OCI-LY7 (cell line): ENCODE measurements at regions not wholly inside any gene's neighbourhood (a gene's known extent, or its start where the extent isn't known, plus 50 kb on each side); places are given as distances from the start of the nearest gene placed in this dataset.

Experiments
- BruUV-seq: library from RNA; stranded (reverse); fragments of 400-500 nt; replicated peaks from 2 replicates; lab custom pipeline; 2021; lab: Mats Ljungman, UMichigan
- CTCF ChIA-PET: fragments of 300-600 bp; sonication (Branson Sonifier 250); formaldehyde crosslinking; loops from one replicate; lab custom pipeline; 2022; ENCODE audit warnings: antibody characterized with exemption; ENCODE audit not compliant: unreplicated experiment; lab: Charles Lee
- POLR2A ChIA-PET: fragments of 300-600 bp; sonication (Branson Sonifier 250); formaldehyde crosslinking; loops from one replicate; lab custom pipeline; 2022; ENCODE audit warnings: antibody characterized with exemption; lab: Charles Lee
- DNase-seq: peaks from one replicate; pipeline ENCODE4 v3.0.0-alpha.2; 2015; ENCODE audit warnings: low spot score
- H2AFZ ChIP-seq: fragments of 200-600 bp; sonication (generic), shearing (Covaris generic); 2 replicates; pipeline ENCODE4 v1.6.1; 2014; ENCODE audit warnings: mild to moderate bottlenecking, antibody characterized with exemption, low read length, moderate library complexity
- H3K27ac ChIP-seq: fragments of 200-600 bp; sonication (generic); 2 replicates; pipeline ENCODE4 v1.5.1; 2014; ENCODE audit warnings: mixed run types, low read depth, mild to moderate bottlenecking, moderate library complexity, low read length, inconsistent platforms; ENCODE audit not compliant: poor library complexity, severe bottlenecking
- H3K36me3 ChIP-seq: fragments of 200-600 bp; sonication (generic); 2 replicates; pipeline ENCODE4 v1.6.1; 2014; ENCODE audit warnings: mild to moderate bottlenecking, antibody characterized with exemption, low read length, moderate library complexity, mixed read lengths; ENCODE audit not compliant: insufficient read depth
- H3K4me1 ChIP-seq: fragments of 200-600 bp; sonication (generic); 2 replicates; pipeline ENCODE4 v1.5.1; 2014; ENCODE audit warnings: mild to moderate bottlenecking, low read length; ENCODE audit not compliant: insufficient read depth, poor library complexity, severe bottlenecking
- H3K4me2 ChIP-seq: fragments of 200-600 bp; sonication (generic); 2 replicates; pipeline ENCODE4 v1.6.1; 2014; ENCODE audit warnings: mild to moderate bottlenecking, low read length
- H3K4me3 ChIP-seq: fragments of 200-600 bp; sonication (generic); 2 replicates; pipeline ENCODE4 v1.5.1; 2014; ENCODE audit warnings: mild to moderate bottlenecking, low read depth, low read length; ENCODE audit not compliant: poor library complexity, severe bottlenecking
- H3K79me2 ChIP-seq: fragments of 200-600 bp; sonication (generic); 2 replicates; pipeline ENCODE4 v1.6.1; 2016; ENCODE audit warnings: low read depth, mild to moderate bottlenecking, low read length, moderate library complexity, mixed read lengths; ENCODE audit not compliant: insufficient read depth
- H3K9me2 ChIP-seq: fragments of 200-600 bp; sonication (generic); 2 replicates; pipeline ENCODE4 v1.6.1; 2016; ENCODE audit warnings: mild to moderate bottlenecking, low read length, mixed read lengths; ENCODE audit not compliant: insufficient read depth
- H3K9me3 ChIP-seq: fragments of 200-600 bp; sonication (generic); 2 replicates; pipeline ENCODE4 v1.6.1; 2014; ENCODE audit warnings: mild to moderate bottlenecking, mixed run types, low read length, mixed read lengths
- H4K20me1 ChIP-seq: fragments of 200-600 bp; sonication (generic); 2 replicates; pipeline ENCODE4 v1.6.1; 2014; ENCODE audit warnings: mild to moderate bottlenecking, antibody characterized with exemption, low read length, moderate library complexity, mixed read lengths; ENCODE audit not compliant: insufficient read depth
- EZH2phosphoT487 ChIP-seq: fragments of 200-600 bp; sonication (generic); IDR thresholded peaks from 2 replicates; pipeline ENCODE4 v1.6.1; 2018; ENCODE audit warnings: low read depth, borderline replicate concordance, mild to moderate bottlenecking, mixed run types, antibody characterized with exemption, low read length, moderate library complexity, mixed read lengths
- intact Hi-C: fragments of 100-400 bp; cut with micrococcal nuclease; formaldehyde crosslinking; loops from one replicate; pipeline ENCODE4 v1.10.0; 2022; ENCODE audit not compliant: unreplicated experiment
- TF ChIP-seq, protein P1 (sequence below): fragments of 200-600 bp; sonication (generic); conservative IDR thresholded peaks from 2 replicates; pipeline ENCODE4 v1.5.1; 2014; ENCODE audit warnings: mild to moderate bottlenecking, antibody characterized with exemption, low read length, moderate library complexity, mixed read lengths

- Histone ChIP-seq H3K4me3 (no peak overlapping the region), H3K4me1 (no peaks in the 10 kb centered on the region), H3K9me3 (no peaks in the 10 kb centered on the region), H3K9me2 (no peaks in the 10 kb centered on the region), H2AFZ (no peak overlapping the region), H3K4me2 (no peak overlapping the region), H4K20me1 (no peaks in the 10 kb centered on the region), H3K27ac (no peak overlapping the region), H3K36me3 (no peaks in the 10 kb centered on the region), H3K79me2 (no peaks in the 10 kb centered on the region)
- no peak for DNase-seq
- intact Hi-C loops: no loop called here
- BruUV-seq: no TSS peak
- ChIA-PET CTCF (no interaction called here), POLR2A (no interaction called here)
- TF ChIP-seq EZH2phosphoT487: no peak
Observed at GRCh38 chr5:152255411-152255810, 149.7 kb downstream of the NMUR2 start.

GRCh38 chr5:152247850-152248385, 157.2 kb downstream of the NMUR2 start:
- Histone ChIP-seq H3K4me2 (no peak overlapping the region), H3K9me2 (no peaks in the 10 kb centered on the region), H3K4me3 (no peak overlapping the region), H3K27ac (no peak overlapping the region), H3K4me1 (no peaks in the 10 kb centered on the region), H4K20me1 (no peaks in the 10 kb centered on the region), H3K79me2 (no peaks in the 10 kb centered on the region), H2AFZ (no peak overlapping the region), H3K9me3 (no peaks in the 10 kb centered on the region), H3K36me3 (no peaks in the 10 kb centered on the region)
- ChIA-PET CTCF (no interaction called here), POLR2A (interaction anchor here (0.9 kb wide), 1 partner anchor 15 kb away, joined by 3 read pairs; no protein-coding TSS in a partner anchor)
- BruUV-seq: no TSS peak
- DNase-seq: no peak
- TF ChIP-seq, protein P1, sequence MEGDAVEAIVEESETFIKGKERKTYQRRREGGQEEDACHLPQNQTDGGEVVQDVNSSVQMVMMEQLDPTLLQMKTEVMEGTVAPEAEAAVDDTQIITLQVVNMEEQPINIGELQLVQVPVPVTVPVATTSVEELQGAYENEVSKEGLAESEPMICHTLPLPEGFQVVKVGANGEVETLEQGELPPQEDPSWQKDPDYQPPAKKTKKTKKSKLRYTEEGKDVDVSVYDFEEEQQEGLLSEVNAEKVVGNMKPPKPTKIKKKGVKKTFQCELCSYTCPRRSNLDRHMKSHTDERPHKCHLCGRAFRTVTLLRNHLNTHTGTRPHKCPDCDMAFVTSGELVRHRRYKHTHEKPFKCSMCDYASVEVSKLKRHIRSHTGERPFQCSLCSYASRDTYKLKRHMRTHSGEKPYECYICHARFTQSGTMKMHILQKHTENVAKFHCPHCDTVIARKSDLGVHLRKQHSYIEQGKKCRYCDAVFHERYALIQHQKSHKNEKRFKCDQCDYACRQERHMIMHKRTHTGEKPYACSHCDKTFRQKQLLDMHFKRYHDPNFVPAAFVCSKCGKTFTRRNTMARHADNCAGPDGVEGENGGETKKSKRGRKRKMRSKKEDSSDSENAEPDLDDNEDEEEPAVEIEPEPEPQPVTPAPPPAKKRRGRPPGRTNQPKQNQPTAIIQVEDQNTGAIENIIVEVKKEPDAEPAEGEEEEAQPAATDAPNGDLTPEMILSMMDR: no peak
- no peak for TF ChIP-seq EZH2phosphoT487
- intact Hi-C loops: no loop called here

DNA sequence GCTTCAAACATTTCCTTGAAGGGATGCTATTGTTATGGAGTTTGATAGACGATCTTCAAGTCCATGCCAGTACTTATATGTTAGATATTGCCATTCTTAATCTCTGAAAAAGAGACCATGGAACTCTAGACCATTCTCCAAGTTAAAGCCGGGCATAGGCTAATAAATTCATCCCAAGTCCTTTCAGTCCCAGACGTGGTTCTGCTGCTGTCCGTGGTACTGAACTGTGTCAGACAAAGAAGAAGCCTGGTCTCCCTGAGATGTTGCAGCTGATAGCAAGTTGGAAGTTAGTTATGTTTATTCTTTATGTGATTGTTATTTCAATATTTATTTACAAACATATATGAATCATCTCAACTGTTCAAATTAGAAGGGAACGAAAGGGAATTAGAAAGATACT, 158.7 kb downstream of the NMUR2 start:
- Histone ChIP-seq H4K20me1 (no peaks in the 10 kb centered on the region), H3K4me3 (no peak overlapping the region), H3K79me2 (no peaks in the 10 kb centered on the region), H3K36me3 (no peaks in the 10 kb centered on the region), H3K9me3 (no peaks in the 10 kb centered on the region), H3K9me2 (no peaks in the 10 kb centered on the region), H3K4me1 (no peaks in the 10 kb centered on the region), H2AFZ (no peak overlapping the region), H3K27ac (no peak overlapping the region), H3K4me2 (no peak overlapping the region)
- no peak for TF ChIP-seq EZH2phosphoT487
- TF ChIP-seq, protein P1: no peak
- intact Hi-C loops: no loop called here
- POLR2A ChIA-PET: no interaction called here
- CTCF ChIA-PET: no interaction called here
- DNase-seq: peak; percentile 9
- no TSS peak for BruUV-seq
